GM12891 (cell line): ENCODE measurements at regions not wholly inside any gene's neighbourhood (a gene's known extent, or its start where the extent isn't known, plus 50 kb on each side); places are given as distances from the start of the nearest gene placed in this dataset.

Experiments
- PAX5 ChIP-seq: IDR thresholded peaks from 2 replicates; pipeline ENCODE4 v1.6.1; 2011; ENCODE audit warnings: low read length, moderate library complexity, mild to moderate bottlenecking; ENCODE audit not compliant: insufficient read depth, severe bottlenecking
- POLR2A ChIP-seq: IDR thresholded peaks from 2 replicates; pipeline ENCODE4 v1.6.1; 2011; ENCODE audit warnings: low read depth, low read length, control low read depth
- POLR2AphosphoS5 ChIP-seq: IDR thresholded peaks from 2 replicates; pipeline ENCODE4 v1.6.1; 2011; ENCODE audit warnings: low read depth, low read length, control low read depth
- POU2F2 ChIP-seq: IDR thresholded peaks from 2 replicates; pipeline ENCODE4 v1.6.1; 2011; ENCODE audit warnings: low read depth, mild to moderate bottlenecking, control low read depth, low read length, moderate library complexity
- TAF1 ChIP-seq: IDR thresholded peaks from 2 replicates; pipeline ENCODE4 v1.6.1; 2011; ENCODE audit warnings: low read depth, low read length, control low read depth

GRCh38 chr6:156471000-156471399 lies 306.2 kb upstream of the ARID1B start:
- no peak for TF ChIP-seq POU2F2
- TF ChIP-seq TAF1 = no peak
- no peak for TF ChIP-seq POLR2AphosphoS5
- TF ChIP-seq POLR2A = no peak
- no peak for TF ChIP-seq PAX5
